PC-3 (cell line): ENCODE measurements at regions not wholly inside any gene's neighbourhood (a gene's known extent, or its start where the extent isn't known, plus 50 kb on each side); places are given as distances from the start of the nearest gene placed in this dataset.

Experiments used
- ATAC-seq: fragments of 200-7000 bp; cut with Tn5 transposase; 2 replicates; pipeline ENCODE4 v1.9.1; 2020; ENCODE audit warnings: mild to moderate bottlenecking, moderate library complexity
- BruUV-seq: library from RNA; stranded (reverse); fragments of 400-500 nt; replicated peaks from 2 replicates; lab custom pipeline; 2021; lab: Mats Ljungman, UMichigan
- CTCF ChIA-PET: fragments of 300-600 bp; sonication (Branson Sonifier 250); formaldehyde crosslinking; loops from one replicate; lab custom pipeline; 2022; ENCODE audit warnings: antibody characterized with exemption; lab: Charles Lee
- POLR2A ChIA-PET: fragments of 300-600 bp; sonication (Branson Sonifier 250); formaldehyde crosslinking; loops from one replicate; lab custom pipeline; 2022; ENCODE audit warnings: antibody characterized with exemption; ENCODE audit not compliant: unreplicated experiment; lab: Charles Lee
- DNase-seq: peaks from one replicate; pipeline ENCODE4 v3.0.0-alpha.2; 2015
- H2AFZ ChIP-seq: fragments of 300-600 bp; sonication (generic); 2 replicates; pipeline ENCODE4 v1.6.0; 2016; ENCODE audit warnings: antibody characterized with exemption, low read length
- H3F3A ChIP-seq: fragments of 300-600 bp; sonication (generic); one replicate; pipeline ENCODE4 v1.6.0; 2017; ENCODE audit warnings: antibody characterized with exemption, low read length, control low read depth, mild to moderate bottlenecking; ENCODE audit not compliant: unreplicated experiment
- H3K27ac ChIP-seq: fragments of 300-600 bp; sonication (generic); 2 replicates; pipeline ENCODE4 v1.5.1; 2016; ENCODE audit warnings: mild to moderate bottlenecking, low read length
- H3K27me3 ChIP-seq: fragments of 300-600 bp; sonication (generic); 2 replicates; pipeline ENCODE4 v1.6.1; 2016; ENCODE audit warnings: low read length, mixed read lengths
- H3K36me3 ChIP-seq: fragments of 300-600 bp; sonication (generic); 2 replicates; pipeline ENCODE4 v1.6.1; 2016; ENCODE audit warnings: low read depth, mixed run types, low read length, mixed read lengths
- H3K4me1 ChIP-seq: fragments of 300-600 bp; sonication (generic); 2 replicates; pipeline ENCODE4 v1.5.1; 2016; ENCODE audit warnings: low read length; ENCODE audit not compliant: insufficient read depth
- H3K4me2 ChIP-seq: fragments of 300-600 bp; sonication (generic); 2 replicates; pipeline ENCODE4 v1.6.0; 2016; ENCODE audit warnings: low read length
- H3K4me3 ChIP-seq: fragments of 300-600 bp; sonication (generic); 2 replicates; pipeline ENCODE4 v1.5.1; 2016; ENCODE audit warnings: mild to moderate bottlenecking, low read length, mixed read lengths
- H3K79me2 ChIP-seq: fragments of 300-600 bp; sonication (generic); 2 replicates; pipeline ENCODE4 v1.6.1; 2017; ENCODE audit warnings: low read length, mixed read lengths
- H3K9ac ChIP-seq: fragments of 300-600 bp; sonication (generic); 2 replicates; pipeline ENCODE4 v1.6.0; 2016; ENCODE audit warnings: mild to moderate bottlenecking, low read length
- H3K9me2 ChIP-seq: fragments of 300-600 bp; sonication (generic); replicated peaks from 2 replicates; pipeline ENCODE4 v1.6.1; 2016; ENCODE audit warnings: mixed run types, low read length, mixed read lengths
- H3K9me3 ChIP-seq: fragments of 300-600 bp; sonication (generic); 2 replicates; pipeline ENCODE4 v1.6.1; 2016; ENCODE audit warnings: low read length, mixed read lengths
- H4K20me1 ChIP-seq: fragments of 300-600 bp; sonication (generic); 2 replicates; pipeline ENCODE4 v1.6.1; 2016; ENCODE audit warnings: low read length, mixed read lengths
- CTCF ChIP-seq: fragments of 300-600 bp; sonication (generic); conservative IDR thresholded peaks from 2 replicates; pipeline ENCODE4 v1.5.1; 2017; ENCODE audit warnings: antibody characterized with exemption, low read depth, mild to moderate bottlenecking, low read length
- EZH2 ChIP-seq: fragments of 300-600 bp; sonication (generic); IDR thresholded peaks from one replicate; pipeline ENCODE4 v1.6.1; 2017; ENCODE audit warnings: antibody characterized with exemption, mild to moderate bottlenecking, low read length; ENCODE audit not compliant: unreplicated experiment
- EZH2phosphoT487 ChIP-seq: fragments of 300-600 bp; sonication (generic); IDR thresholded peaks from 2 replicates; pipeline ENCODE4 v1.6.1; 2018; ENCODE audit warnings: mild to moderate bottlenecking, antibody characterized with exemption, low read length, borderline replicate concordance
- intact Hi-C: fragments of 100-400 bp; cut with micrococcal nuclease; formaldehyde crosslinking; loops from 2 replicates; pipeline ENCODE4 v1.9.0; 2023

- H3K9me2 ChIP-seq: no peaks in the 10 kb centered on the region
- POLR2A ChIA-PET: no interaction called here
- H4K20me1 ChIP-seq: no peaks in the 10 kb centered on the region
- no peak overlapping the region for H3K4me3 ChIP-seq
- DNase-seq (no peak), ATAC-seq (no peak)
- H3K79me2 ChIP-seq: no peaks in the 10 kb centered on the region
- no peaks in the 10 kb centered on the region for H3K9me3 ChIP-seq
- no peaks in the 10 kb centered on the region for H3K27me3 ChIP-seq
- no peaks in the 10 kb centered on the region for H3F3A ChIP-seq
- no peak overlapping the region for H2AFZ ChIP-seq
- no TSS peak for BruUV-seq
- H3K27ac ChIP-seq: no peak overlapping the region
- intact Hi-C loops: no loop called here
- H3K4me1 ChIP-seq: no peaks in the 10 kb centered on the region
- TF ChIP-seq CTCF (no peak), EZH2 (no peak), EZH2phosphoT487 (no peak)
- H3K36me3 ChIP-seq: no peaks in the 10 kb centered on the region
- CTCF ChIA-PET: no interaction called here
- no peak overlapping the region for H3K9ac ChIP-seq
- no peak overlapping the region for H3K4me2 ChIP-seq
These were observed 371.9 kb upstream of the RARB start for GRCh38 chr3:25056036-25056755.

- CTCF ChIA-PET: no interaction called here
- POLR2A ChIA-PET: no interaction called here
- H3K9ac ChIP-seq: no peak overlapping the region
- H3K27ac ChIP-seq: no peak overlapping the region
- intact Hi-C loops: no loop called here
- no peak overlapping the region for H2AFZ ChIP-seq
- no peaks in the 10 kb centered on the region for H4K20me1 ChIP-seq
- H3K79me2 ChIP-seq: no peaks in the 10 kb centered on the region
- H3K9me3 ChIP-seq: no peaks in the 10 kb centered on the region
- no peak overlapping the region for H3K4me3 ChIP-seq
- H3K4me2 ChIP-seq: no peak overlapping the region
- no peaks in the 10 kb centered on the region for H3K27me3 ChIP-seq
- no peaks in the 10 kb centered on the region for H3K36me3 ChIP-seq
- no peak for DNase-seq
- no TSS peak for BruUV-seq
- TF ChIP-seq EZH2phosphoT487 (no peak), CTCF (no peak), EZH2 (no peak)
- no peaks in the 10 kb centered on the region for H3K9me2 ChIP-seq
- ATAC-seq: no peak
- H3K4me1 ChIP-seq: no peaks in the 10 kb centered on the region
- H3F3A ChIP-seq: no peaks in the 10 kb centered on the region
These were observed 371.2 kb upstream of the RARB start for GRCh38 chr3:25056803-25057351.

- ChIA-PET POLR2A (no interaction called here), CTCF (no interaction called here)
- no peak for DNase-seq
- no peaks in the 10 kb centered on the region for H4K20me1 ChIP-seq
- H3K4me3 ChIP-seq: no peak overlapping the region
- intact Hi-C loops: no loop called here
- no peaks in the 10 kb centered on the region for H3K79me2 ChIP-seq
- H3F3A ChIP-seq: no peaks in the 10 kb centered on the region
- TF ChIP-seq EZH2: no peak
- no peak for TF ChIP-seq EZH2phosphoT487
- no peak for TF ChIP-seq CTCF
- no peaks in the 10 kb centered on the region for H3K36me3 ChIP-seq
- no peak overlapping the region for H3K27ac ChIP-seq
- H3K9ac ChIP-seq: no peak overlapping the region
- H3K27me3 ChIP-seq: no peaks in the 10 kb centered on the region
- H3K9me3 ChIP-seq: no peaks in the 10 kb centered on the region
- no peaks in the 10 kb centered on the region for H3K4me1 ChIP-seq
- H3K4me2 ChIP-seq: no peak overlapping the region
- no peak overlapping the region for H2AFZ ChIP-seq
- ATAC-seq: no peak
- no TSS peak for BruUV-seq
- no peaks in the 10 kb centered on the region for H3K9me2 ChIP-seq
These were observed 370.7 kb upstream of the RARB start for GRCh38 chr3:25057379-25057778.
